ENCODE measurements at regions not wholly inside any gene's neighbourhood (a gene's known extent, or its start where the extent isn't known, plus 50 kb on each side); places are given as distances from the start of the nearest gene placed in this dataset.

GRCh38 chr3:96483781-96484180 lies 330.6 kb upstream of the EPHA6 start:
- H3K36me3 ChIP-seq, result no peaks in the 10 kb centered on the region
- H3K27ac ChIP-seq, result no peak overlapping the region
- DNase-seq, result no peak
- no peak overlapping the region for H3K4me3 ChIP-seq
- H3K9me3 ChIP-seq, result peaks cover 0 to 12% of the 10 kb centered on the region in 2 donors
- intact Hi-C loops (cut with DNase I), result no loop called here
- no peaks in the 10 kb centered on the region for H3K27me3 ChIP-seq
- no peak for ATAC-seq
- H3K4me1 ChIP-seq, result no peaks in the 10 kb centered on the region
- TF ChIP-seq CTCF (IDR thresholded peaks at IDR 0.05), result no peak

GRCh38 chr3:96488708-96489107 lies 325.7 kb upstream of the EPHA6 start:
- DNase-seq (no peak), ATAC-seq (no peak)
- no peaks in the 10 kb centered on the region for H3K4me1 ChIP-seq
- peaks cover 0 to 11% of the 10 kb centered on the region in 2 donors for H3K9me3 ChIP-seq
- no peaks in the 10 kb centered on the region for H3K36me3 ChIP-seq
- TF ChIP-seq CTCF (IDR thresholded peaks at IDR 0.05), result no peak
- no peak overlapping the region for H3K27ac ChIP-seq
- H3K4me3 ChIP-seq, result no peak overlapping the region
- intact Hi-C loops (cut with DNase I), result no loop called here
- H3K27me3 ChIP-seq, result no peaks in the 10 kb centered on the region

GRCh38 chr3:96491023-96491422 lies 323.4 kb upstream of the EPHA6 start:
- no peak for TF ChIP-seq CTCF (IDR thresholded peaks at IDR 0.05)
- no peaks in the 10 kb centered on the region for H3K27me3 ChIP-seq
- intact Hi-C loops (cut with DNase I), result no loop called here

GRCh38 chr3:96491868-96492267 lies 322.5 kb upstream of the EPHA6 start:
- H3K36me3 ChIP-seq, result no peaks in the 10 kb centered on the region
- H3K9me3 ChIP-seq, result peaks cover 0 to 21% of the 10 kb centered on the region in 2 donors
- ATAC-seq (no peak), DNase-seq (no peak)
- H3K27me3 ChIP-seq, result no peaks in the 10 kb centered on the region
- H3K27ac ChIP-seq, result no peak overlapping the region
- no peaks in the 10 kb centered on the region for H3K4me1 ChIP-seq
- intact Hi-C loops (cut with DNase I), result no loop called here
- no peak overlapping the region for H3K4me3 ChIP-seq
- no peak for TF ChIP-seq CTCF (IDR thresholded peaks at IDR 0.05)

More at GRCh38 chr3:96491023-96491422, 323.4 kb upstream of the EPHA6 start:
- no peak for DNase-seq
- Histone ChIP-seq H3K9me3 (peaks cover 0 to 21% of the 10 kb centered on the region in 2 donors), H3K36me3 (no peaks in the 10 kb centered on the region), H3K27ac (no peak overlapping the region), H3K4me1 (no peaks in the 10 kb centered on the region), H3K4me3 (no peak overlapping the region)
- ATAC-seq, result no peak

- Histone ChIP-seq H3K4me1 (no peaks in the 10 kb centered on the region), H3K4me3 (no peak overlapping the region), H3K9me3 (peaks cover 0 to 11% of the 10 kb centered on the region in 2 donors), H3K27me3 (no peaks in the 10 kb centered on the region), H3K36me3 (no peaks in the 10 kb centered on the region), H3K27ac (no peak overlapping the region)
- ATAC-seq, result no peak
- TF ChIP-seq CTCF (IDR thresholded peaks at IDR 0.05), result no peak
- DNase-seq, result no peak
- intact Hi-C loops (cut with DNase I), result no loop called here
Observed at GRCh38 chr3:96510334-96510733, 304.1 kb upstream of the EPHA6 start.

Measured in left lung (tissue), 4 donors.